HuH-7 (cell line): ENCODE measurements at regions not wholly inside any gene's neighbourhood (a gene's known extent, or its start where the extent isn't known, plus 50 kb on each side); places are given as distances from the start of the nearest gene placed in this dataset.
A peak's percentile ranks its signal among the peaks of the same experiment; 100 is the strongest.
"Not testable (repeated sequence)": the region's sequence is repeated elsewhere in the genome, so short reads cannot be mapped to it uniquely, and the experiment has no call there.

Source experiments
- DNase-seq: peaks from one replicate; pipeline ENCODE4 v3.0.0; 2011; ENCODE audit warnings: low spot score

DNA sequence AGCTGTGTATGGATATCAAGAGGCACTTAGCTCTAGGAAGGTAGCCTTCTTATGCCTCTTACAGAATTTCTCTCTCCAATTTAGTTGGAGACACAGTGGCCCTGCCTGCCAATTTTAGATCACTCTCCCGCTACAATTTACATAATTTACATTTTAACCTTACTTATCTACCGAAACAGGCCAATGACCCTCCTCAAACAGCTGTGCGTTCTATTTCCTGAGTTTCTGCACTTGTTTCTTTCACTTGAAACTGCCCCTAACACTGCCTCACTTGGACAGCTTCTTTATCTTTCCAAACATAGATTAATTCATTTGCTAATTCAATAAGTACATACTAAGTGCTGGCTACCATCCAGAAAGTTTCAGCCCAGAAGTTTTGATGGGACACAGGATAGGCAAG lies 52.9 kb upstream of the HDDC2 start:
- DNase-seq = no peak

- no peak for DNase-seq
Observed at GRCh38 chr6:125356884-125357283, 55.1 kb upstream of the HDDC2 start.

DNA sequence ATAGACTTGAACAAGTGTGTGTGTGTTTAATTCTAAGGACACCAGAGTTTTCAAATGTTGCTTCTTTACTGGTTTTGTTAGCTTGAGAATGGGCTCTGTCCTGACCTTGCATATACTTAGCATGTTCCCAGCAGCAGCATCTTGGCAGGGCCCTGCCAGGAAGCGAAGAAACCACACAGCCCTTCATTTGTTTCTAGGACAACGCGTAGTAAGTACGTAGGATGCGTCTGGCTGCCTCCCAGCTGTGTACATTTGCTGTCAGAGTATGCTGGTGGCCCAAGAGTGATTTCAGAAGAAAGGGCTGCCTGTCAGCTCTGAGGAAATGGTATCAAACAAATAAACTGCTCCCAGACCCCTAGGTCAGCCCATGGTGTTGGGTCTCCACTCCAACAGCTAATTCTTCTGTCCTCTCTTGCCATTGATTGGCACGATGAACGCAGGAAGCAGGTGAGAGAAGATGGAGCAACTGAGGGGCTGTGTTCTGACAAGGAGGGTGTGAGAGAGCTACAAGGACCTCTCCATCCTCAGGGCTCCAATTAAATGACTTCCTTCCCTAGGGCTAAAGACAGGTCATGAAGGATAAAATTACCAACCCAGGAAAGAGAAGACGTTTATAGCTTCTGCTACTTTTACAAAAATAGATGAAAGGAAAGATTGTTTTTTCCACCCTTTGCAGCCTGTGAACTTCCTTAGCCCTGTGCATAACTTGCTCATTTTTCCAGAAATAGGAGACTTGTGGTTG lies 55.9 kb upstream of the HDDC2 start:
- no peak for DNase-seq

GRCh38 chr6:125358898-125359297 lies 57.1 kb upstream of the HDDC2 start:
- DNase-seq = no peak

- no peak for DNase-seq
Observed at GRCh38 chr6:125361868-125362267, 60.1 kb upstream of the HDDC2 start.

GRCh38 chr6:125363039-125363823 lies 61.5 kb upstream of the HDDC2 start:
- peak; percentile 32 for DNase-seq

- no peak for DNase-seq
Observed at GRCh38 chr6:125363824-125364165, 62.0 kb upstream of the HDDC2 start.

- DNase-seq = no peak
Observed at GRCh38 chr6:125365230-125365629, 63.5 kb upstream of the HDDC2 start.

- DNase-seq = no peak
Observed at GRCh38 chr6:125367036-125367782, 65.4 kb upstream of the HDDC2 start.

DNA sequence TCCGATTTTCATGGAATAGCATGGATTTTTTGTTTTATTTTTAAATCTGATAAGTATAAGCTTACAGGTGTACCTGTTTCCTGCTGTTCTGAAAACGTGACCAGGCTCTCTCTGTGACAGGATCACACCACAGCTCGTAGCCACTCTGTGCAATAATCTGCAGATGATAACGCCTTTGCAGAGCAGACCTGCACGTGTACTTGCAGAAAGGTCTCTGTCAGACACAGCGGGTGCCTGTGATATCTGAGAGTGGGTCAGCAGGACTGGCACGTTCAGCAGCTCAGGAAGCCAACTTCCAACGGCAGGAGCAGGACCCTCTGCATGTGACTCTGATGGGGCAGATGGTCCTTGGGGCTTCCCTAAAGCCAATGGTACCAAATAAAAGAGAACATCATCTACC lies 68.6 kb upstream of the HDDC2 start:
- DNase-seq = no peak

DNA sequence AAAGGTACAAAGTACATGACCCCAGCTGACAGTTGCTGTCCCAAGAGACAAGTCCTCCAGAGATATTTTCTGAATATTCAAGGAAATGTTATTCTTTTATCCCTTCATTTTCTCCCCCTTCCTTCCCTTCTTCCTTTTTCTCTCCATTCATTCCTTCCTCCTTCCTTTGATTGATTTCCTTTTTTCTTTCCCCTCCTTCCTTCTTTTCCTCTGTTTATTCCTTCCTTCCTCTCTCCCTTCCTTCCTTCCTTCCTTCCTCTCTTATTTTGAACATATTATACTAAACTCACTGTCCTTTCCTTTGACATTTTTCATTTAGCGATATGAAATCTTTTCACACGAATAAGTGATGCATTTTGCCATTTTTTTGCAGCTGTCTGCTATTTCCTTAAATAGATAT lies 73.2 kb upstream of the HDDC2 start:
- no peak for DNase-seq

DNA sequence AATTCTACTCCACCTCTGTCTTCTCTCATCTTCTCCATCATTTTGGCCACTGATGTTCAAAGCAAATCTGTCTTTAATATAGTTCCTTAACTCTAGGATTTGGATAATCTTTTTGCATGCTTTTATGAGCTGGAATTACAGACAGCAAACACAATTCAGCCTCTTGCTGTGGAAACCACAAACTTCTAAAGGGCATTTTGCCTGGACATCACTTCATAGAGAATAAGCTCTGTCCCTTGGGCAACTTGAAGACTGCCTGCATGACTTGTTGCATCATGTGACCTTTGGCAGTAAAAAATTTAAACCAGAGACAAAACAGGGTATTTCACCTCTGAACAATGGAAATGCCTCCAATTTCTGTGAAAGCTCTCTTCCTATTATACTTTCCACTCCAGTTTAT lies 74.1 kb upstream of the HDDC2 start:
- no peak for DNase-seq

DNA sequence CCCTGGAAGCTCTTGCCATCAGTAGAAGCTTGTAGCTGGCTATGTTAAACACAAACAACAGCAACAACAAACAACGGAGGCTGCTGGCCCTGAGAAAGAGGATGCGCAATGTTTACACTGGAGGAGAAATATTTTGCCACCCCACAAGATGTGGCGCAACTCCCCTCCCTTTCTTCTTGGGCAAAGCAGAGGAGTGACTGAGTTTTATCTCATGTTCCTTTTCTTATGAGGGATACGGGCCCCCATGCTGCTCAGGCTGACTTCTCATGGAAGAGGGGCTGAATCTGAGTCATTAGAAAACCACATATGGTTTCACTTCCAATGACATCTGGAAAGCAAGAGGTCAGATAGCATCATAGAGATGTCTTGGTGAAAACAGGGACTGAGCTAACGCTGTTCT lies 75.9 kb upstream of the HDDC2 start:
- no peak for DNase-seq

GRCh38 chr6:125379174-125379573 lies 77.4 kb upstream of the HDDC2 start:
- DNase-seq = no peak

DNA sequence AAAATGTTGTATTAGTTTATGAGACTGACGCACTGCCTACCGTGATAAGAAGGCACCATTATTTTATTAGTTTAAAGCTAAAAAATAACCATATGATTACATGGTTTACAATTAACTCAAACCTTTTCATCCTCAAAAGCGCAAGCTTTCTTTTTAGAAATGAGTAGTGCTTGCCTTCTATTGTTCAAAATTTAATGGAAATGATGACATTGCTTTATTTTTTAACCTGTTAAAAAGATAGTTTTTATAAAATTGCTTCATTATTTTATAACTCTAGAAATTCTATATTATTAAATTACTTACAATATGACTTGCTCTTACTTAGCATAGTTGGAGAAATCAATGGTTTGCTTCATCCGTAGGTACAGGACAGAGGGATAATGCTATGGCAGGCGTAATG lies 78.7 kb upstream of the HDDC2 start:
- DNase-seq = no peak

DNA sequence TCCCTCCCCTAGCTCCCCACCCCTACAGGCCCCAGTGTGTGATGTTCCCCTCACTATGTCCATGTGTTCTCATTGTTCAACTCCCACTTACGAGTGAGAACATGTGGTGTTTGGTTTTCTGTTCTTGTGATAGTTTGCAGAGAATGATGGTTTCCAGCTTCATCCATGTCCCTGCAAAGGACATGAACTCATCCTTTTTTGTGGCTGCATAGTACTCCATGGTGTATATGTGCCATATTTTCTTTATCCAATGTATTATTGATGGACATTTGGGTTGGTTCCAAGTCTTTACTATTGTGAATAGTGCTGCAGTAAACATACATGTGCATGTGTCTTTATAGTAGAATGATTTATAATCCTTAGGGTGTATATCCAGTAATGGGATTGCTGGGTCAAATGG lies 84.6 kb upstream of the HDDC2 start:
- DNase-seq = not testable (repeated sequence)

DNA sequence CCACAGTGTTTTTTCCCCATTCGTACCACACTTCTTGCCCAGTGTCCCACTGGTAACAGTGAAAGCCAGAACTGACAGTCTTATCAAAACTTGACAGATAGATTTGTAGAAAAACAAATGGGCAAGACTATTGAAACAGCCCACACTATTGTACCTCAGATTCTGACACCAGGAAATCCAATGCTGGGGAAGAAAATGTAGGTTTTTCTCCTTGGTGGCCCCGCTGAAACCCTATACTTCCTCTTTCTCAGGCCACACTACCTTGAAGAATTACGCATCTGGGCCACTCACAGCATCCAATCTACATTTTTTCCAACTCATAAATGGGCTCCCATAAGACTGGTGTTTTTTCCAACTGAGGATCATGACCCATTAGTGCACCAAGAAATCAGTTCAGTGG lies 90.9 kb upstream of the HDDC2 start:
- no peak for DNase-seq

GRCh38 chr6:125393449-125393858 lies 91.7 kb upstream of the HDDC2 start:
- no peak for DNase-seq

DNA sequence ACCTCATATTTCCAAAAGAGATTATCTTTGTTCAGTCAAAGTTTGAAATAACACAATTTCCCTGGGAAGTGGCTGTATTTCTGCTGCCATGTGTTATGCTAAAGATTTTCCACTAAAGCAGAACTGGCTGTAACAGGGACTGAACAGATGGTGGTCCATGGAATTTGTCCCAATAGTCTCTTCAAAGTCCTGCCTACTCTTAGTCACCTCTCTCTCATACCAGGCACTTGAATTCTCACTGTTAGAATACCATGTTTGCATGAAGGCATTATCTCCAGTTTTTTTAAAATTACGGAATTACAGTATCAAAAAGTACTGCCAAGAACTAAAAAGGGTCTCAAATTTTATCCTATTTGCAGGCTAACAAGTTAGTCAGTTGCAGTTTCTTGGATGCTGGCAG lies 105.0 kb upstream of the HDDC2 start:
- DNase-seq = no peak

DNA sequence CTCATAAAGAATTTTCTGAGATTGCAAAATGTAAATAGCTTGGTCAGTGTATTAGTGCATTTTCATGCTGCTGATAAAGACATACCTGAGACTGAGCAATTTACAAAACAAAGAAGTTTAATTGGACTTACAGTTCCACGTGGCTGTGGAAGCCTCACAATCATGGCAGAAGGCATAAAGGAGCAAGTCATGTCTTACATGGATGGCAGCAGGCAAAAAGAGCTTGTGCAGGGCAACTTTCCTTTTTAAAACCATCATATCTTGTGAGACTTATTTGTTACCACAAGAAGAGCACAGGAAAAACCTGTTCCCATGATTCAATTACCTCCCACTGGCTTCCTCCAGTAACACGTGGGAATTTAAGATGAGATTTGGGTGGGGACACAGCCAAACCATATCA lies 112.7 kb upstream of the HDDC2 start:
- no peak for DNase-seq

GRCh38 chr6:125415913-125416312 lies 114.1 kb upstream of the HDDC2 start:
- DNase-seq = no peak

GRCh38 chr6:125421836-125422235 lies 120.1 kb upstream of the HDDC2 start:
- DNase-seq = no peak

DNA sequence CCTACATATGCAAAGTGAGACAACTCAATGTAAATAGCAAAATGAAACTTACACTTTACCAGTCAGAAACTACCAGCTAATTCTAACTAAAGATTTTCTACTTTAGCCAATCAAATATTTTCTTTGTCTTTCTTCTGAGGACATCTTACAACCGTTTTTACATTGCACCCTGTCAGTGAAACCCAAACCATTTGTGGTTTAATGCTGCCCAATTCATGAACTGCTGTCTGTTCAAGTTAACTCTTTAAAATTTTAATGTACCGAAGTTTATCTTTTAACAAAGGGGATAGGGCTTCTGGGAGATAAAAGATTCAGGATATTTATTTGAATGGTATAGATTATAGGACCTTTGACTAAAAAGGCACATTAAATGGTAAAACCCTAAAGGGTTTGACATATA lies 121.3 kb upstream of the HDDC2 start:
- no peak for DNase-seq
